GM04503 (cell line): ENCODE measurements at regions not wholly inside any gene's neighbourhood (a gene's known extent, or its start where the extent isn't known, plus 50 kb on each side); places are given as distances from the start of the nearest gene placed in this dataset.
"Not testable (repeated sequence)": the region's sequence is repeated elsewhere in the genome, so short reads cannot be mapped to it uniquely, and the experiment has no call there.

Experiments
- DNase-seq: peaks from one replicate; pipeline ENCODE4 v3.0.0-alpha.2; 2012; ENCODE audit warnings: low read depth

DNA sequence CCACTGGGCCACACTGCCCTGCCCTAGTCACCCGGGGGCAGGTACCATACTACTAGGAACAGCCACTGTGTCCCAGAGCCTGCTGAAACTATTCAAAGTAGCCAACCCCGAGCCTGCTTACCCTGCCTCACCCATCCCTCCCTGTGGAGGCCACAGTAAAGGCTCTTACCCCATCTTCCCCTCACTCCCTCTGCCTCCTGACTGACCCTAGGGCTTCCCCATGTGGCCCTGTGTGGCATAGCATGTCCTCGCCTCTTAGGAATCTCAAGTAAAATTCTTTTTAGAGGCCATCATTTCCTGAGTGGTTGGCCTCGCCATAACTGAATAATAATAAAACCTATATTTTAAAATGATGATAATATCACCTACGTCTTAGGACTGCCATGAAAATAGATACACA is 112.2 kb upstream of the SLC6A11 start:
- DNase-seq, result peak; percentile 11

DNA sequence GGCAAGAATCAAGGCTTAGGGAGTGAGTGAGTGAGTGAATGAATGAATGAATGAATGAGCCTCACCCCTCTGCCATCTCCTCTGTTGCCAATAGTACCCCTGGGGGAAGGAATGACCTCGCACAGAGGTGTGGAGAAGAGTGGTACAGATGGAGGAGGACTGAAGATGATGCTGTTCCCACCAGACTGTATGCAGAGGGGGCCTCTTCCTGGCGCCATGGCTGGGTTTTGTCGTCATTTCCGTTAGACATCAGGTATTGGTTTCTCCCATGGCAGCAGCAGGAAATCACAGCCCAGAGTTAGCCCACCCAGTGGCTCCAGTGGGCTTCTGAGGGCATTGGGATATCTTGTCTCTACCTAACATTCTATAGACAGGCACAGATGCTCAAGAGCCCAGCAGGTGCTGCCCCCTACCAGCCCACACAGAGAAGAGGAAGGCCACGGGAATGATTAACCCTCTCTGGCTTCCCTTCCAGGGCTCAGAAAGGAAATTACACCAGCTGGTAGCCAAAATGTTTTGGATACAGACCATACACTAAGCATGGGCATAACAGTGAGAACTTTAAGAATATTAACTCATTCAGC is 109.8 kb upstream of the SLC6A11 start:
- DNase-seq, result no peak

DNA sequence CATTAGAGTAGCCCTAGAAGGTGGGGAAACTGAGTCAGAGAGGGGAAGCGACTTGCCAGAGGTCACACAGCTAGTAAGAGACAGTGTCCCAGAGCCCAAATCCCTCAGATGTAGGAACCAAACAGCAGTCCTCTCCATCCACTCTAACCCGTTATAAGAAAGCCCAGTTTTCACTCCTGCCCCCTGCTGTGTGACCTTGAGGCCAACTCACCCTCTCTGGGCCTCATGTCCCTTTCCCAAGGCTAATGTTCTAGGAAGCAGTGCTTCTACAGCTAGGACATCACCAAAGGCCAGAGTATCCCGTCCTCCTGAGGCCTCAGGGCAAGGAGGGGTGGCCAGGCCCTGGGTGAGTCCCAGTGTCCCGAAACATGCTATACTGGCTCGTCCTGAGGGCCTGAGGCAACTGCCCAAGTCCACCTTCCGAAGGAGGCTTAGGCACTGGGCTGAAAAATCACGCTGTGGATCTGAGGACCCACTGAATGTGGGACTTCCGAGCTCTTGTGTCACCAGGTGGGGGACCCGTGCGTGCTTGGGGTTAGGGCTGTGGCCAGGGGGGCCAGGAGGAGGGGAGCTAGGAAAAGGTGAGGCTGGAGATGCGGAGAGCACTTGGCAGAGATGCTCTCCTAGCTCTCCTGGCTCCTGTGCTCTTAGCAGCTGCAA is 109.2 kb upstream of the SLC6A11 start:
- DNase-seq, result no peak

DNA sequence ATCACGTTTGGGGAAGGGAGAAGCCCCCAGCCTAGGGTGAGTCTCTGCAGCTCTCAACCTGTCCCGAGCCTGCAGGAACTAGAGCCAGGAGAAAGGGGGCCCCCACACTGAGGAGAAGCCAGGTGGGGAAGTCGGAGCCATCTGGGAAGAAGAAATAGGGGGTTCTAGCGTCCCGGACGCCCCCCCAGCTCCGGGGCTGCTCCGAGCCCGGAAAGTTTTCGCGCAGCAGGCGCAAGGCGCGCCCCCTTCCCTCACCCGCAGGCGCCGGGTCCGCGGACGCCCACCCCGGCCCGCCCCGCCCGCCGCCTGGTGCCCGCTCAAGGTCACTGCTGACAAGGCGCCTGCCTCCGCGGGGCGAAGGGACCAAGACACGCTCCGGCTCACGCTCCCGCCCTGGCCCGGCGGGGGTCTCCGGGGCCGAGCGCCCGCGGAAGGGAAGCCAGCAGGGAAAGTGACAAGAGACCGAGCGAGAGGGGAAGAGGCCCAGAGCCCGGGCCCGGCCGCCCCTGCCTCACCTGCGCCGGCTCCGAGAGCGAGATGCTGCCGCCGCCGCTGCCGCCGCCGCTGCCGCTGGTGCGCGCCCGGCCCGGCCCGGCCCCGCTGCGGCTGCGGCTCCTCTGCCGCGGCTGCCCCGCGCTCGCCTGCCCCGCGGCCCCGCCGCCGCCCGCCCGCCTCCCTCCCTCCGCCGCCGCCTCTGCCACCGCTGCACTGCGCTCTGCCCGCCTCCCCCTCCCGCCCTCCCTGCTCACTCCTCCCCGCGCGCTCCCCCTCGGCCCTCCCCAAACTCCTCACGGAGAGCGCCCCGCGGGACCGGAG is 108.4 kb upstream of the SLC6A11 start:
- no peak for DNase-seq

DNA sequence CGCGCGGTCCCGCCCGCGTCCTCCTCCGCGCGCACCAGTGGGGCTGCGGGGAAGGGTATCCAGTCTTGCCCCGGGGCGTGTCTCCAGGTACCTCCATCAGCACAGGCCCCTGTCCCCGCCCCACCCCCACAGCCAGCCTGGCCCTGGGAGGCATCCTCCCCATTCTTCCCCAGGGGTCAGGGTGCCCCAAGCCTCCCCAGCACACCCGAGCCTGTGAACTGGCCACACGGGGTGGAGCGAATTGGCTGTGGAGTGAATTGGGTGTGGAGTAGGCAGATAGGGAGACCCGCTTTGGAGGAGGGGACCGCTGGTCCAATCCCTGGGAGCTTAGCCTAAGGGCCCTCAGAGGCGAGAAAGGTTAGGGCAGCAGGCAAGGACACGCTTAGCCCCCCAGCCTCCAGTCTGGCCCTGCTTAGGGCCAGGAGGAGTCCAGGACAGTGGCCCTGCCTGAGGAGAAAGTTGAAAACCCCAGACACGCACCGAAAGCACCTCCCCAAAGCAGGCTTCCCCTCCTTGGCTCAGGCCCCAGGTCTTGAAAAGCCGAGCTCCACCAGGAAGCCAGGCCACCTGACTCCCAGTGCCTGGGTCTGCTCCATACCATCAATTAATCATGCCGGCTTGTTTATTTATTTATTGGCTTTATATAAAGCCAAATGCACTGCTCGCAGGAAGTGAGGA is 107.7 kb upstream of the SLC6A11 start:
- no peak for DNase-seq

DNA sequence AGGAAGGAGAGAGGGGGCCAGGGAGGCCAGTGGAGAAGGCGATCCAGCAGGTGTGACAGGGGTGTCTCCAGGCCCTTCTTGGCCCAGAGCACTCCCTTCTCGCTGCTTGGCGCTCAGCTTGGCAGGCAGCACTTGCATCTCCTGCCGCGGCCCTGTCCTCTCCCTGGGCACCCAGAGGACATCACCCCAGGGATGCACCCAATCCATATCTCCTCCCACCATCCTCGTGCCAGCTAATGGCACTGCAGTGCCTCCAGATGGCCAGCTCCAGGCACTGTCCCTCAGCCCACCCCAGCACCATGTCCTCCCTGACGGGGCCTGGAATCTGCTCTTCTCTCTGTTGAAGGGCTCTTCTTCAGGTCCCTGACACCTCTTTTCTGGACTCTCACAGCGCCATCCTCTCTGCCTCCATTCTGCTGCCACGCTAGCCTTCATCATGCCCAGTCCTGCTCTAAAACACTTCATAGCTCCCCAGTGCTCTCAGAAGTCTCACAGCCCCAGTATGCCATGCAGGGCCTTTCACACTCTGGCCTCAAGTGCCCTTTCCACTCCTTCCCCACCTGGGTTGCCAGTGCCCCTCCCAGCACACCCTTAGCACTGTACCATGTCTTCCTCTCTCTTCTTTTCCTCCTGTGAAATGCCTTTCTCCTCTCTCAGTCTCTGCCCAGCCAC is 106.8 kb upstream of the SLC6A11 start:
- DNase-seq, result no peak

DNA sequence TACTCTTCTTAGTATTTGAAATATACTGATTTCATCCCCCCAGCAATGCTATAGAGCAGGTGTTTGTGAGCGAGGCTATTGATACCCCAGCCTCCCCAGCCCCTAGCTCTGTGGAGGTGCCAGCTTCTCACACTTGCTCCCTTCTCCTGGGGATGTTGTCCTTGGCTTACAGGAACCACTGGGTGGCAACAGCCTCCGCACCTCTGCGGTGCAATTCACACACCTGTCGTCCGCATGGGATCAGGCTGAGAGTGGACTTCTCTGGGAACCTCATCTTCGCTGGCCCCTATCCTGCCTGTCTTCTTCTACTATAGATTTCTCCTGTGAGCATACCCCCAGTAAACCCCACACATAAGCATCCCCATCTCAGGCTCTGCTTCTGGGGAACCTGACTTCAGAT is 103.9 kb upstream of the SLC6A11 start:
- DNase-seq, result no peak

DNA sequence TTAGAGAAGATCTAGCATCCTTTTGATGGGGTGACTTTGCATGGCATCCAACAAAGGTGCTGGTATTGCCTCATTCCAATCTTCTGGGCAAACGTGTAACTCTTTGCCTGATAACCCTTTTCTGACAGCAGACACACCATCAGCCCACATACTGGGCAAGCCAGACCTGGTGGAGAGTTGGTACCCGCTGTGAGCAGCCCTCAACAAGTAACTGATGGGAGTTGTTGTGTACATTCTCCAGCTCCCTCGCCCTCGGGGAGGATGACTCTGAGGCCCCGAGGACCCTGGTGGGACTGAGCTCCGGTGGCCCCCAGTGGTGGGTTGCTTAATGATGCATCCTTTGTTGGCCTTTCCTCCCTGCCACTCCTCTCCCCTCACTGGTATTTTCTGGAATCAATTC is 102.4 kb upstream of the SLC6A11 start:
- no peak for DNase-seq

DNA sequence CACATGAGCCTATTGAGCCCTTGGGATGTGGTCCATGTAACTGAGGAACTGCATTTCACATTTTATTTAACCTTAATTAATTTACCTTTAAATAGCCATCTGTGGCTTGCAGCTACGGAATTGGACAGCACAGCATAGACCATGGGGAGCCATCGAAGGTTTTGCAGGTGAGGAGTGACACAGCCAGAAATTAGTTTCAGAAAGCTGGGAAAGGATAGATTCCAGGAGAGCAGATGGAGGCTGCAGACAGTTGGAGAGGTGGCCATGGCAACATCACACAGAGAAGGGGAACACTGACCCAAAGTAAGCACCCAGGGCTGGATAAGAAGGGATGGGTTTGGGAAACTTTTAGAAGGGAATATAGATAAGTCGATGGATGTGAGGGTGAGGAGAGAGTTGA is 100.1 kb upstream of the SLC6A11 start:
- DNase-seq, result no peak

DNA sequence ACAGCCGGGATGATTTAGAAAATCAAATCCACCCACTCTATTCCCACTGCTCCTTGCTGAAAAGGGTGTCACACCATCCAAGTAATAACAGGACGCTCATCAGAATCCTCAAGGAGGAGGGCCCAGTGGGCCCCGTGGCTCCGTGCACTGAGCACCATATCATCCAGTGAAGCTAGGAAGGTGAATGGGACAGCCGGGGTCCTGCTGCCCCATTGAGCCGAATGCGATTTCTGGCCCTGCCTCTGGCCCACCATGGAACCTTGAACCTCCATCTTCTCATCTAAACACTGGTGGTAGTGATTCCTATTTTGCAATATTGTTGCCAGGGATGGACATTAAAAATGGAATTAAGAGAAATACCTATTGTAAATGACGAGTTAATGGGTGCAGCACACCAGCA is 99.1 kb upstream of the SLC6A11 start:
- no peak for DNase-seq

DNA sequence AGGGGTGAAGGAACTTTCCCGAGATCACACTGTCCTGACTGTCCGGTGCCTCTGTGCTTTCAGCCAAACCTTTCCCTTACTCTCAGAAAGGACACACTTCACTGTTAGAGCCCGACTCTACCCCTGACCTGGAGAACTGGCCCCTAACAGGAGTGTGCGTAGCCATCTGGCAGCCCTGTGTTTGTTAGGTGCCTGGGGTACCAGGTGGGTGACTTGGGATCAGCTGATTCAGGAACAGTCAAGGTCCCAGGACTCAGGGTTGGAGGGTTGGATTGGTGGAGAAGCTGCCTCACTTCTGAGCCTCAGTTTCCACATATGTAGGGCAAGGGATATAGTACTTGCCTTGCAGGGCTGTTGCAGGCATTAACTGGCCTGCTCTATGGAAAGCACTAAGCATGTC is 98.3 kb upstream of the SLC6A11 start:
- no peak for DNase-seq

DNA sequence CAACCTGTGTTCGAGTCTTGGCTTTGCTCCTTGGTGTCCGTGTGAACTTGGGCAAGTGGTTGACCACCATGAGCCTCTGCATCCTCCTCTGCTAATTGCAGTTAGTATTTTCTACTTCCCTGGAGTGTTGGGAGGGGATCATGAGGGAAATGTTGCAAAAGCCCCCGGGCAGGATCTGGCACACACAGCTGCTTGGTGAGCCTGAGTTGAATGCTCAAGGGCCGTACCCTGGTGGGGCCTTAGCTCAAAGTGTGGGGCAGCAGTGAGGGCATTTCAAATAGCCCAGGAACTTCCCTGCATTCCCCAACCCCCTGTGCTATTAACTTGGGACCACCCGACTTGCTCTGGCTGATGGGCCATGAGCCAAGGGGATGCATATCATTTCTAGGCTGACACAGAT is 94.9 kb upstream of the SLC6A11 start:
- no peak for DNase-seq

DNA sequence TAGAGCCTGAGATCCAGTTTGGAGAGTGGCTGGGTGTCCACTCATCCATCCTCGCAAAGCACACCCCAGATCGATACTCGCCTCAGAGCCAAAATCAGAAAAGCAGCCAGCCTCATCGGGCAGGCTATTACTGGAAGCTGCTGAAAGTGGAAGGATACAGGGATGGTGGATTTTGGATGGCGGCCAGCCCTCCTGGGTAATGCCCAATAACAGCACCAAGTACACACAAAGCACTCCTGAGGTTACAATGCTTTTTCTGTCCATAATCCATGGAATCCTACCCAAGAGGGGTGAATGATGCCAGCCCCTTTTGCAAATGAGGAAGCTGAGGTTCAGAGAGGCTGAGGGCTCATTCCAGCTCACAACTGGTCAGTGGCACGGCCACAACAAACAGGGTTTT is 93.1 kb upstream of the SLC6A11 start:
- no peak for DNase-seq

DNA sequence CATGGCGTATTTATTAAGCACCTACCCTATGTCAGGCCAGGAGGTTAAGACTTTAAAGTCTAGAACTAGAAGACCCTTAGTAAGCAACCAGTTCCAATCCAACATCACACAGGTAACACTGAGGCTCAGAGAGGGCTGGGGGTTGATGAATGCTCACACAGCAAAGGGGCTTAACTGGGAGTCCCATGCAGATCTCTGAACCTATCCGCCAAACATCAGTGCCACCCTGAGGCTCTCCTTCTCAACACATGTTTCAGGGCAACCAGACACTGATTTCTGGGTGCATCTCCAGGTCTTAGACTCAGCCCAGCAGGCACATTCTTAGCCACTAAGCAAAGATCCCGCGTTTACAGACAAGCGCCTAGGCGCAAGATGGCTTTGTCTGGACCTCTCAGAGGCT is 92.0 kb upstream of the SLC6A11 start:
- DNase-seq, result no peak

DNA sequence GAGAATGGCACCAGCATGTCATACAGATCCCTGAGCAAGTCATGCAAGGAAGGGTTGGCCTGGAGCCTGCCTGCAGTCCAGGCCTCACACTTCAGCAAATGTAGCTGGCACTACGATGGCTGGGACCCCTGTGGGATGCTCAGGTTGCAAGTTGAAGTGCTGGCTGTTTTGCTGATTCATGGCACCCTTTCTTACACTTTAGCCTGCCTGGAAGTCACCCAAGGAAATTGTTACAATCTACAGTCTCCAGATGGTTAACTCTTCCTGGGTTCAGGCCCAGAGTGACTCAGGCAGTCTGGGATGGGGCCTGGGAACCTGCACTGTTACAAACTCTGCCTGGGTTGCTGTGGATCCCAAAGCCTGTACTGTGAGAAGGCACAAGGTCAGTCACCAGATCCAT is 91.0 kb upstream of the SLC6A11 start:
- peak; percentile 5 for DNase-seq

DNA sequence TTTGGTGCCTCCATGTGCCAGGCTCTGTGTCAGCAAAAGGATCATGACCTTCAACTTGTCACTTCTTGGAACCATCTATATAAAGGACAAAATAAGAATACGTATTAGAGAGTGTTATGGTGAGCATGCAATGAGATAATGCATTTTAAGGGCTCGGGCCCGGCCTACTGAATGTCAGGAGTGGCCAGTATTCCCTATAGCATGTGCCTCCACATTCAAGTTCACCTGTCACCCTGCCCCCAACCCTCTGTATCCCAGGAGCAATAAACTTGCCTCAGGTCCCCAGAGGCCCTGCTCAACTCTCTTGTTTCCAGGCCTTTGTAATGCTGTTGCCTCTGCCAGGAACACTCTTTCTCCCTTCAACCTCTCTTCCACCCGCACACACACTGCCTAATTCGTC is 90.2 kb upstream of the SLC6A11 start:
- no peak for DNase-seq

DNA sequence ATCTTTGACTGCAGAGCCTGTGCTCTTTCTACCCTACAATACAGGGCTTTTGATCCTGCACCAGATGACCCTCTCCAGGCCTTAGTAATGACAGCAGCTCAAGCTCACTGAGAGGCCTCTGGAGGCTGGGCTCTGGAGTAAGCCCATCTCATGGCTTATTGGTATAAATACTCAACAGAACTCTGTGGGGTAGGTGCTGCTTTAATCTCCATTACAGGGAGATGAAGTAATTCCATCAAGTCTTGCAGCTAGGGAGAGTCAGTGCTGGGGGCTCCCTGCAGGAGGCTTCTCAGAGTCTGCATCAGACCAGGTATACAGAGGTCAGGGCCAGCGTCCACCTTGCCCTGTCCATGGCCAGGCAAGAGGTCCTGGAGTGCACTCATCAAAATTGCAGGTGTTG is 89.2 kb upstream of the SLC6A11 start:
- DNase-seq, result no peak

DNA sequence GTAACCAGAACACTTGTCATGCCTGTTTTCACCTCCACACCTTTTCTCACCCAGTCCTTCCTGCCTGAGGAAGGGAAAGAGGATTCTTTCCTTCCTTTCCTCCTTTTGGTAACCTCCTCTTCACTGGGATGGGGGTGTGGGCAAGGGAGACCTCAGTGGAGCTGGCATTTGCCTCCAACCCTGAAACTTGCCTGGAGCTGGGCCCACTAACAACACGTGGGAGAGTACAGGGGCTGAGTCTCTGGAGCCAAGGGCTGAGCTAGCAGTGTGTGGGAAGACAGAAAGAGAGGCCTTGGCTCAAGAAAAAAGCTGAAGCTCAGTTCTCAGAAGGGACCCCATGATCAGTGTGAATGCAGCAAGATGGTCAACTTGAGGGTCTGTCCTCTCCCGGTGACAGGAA is 86.6 kb upstream of the SLC6A11 start:
- no peak for DNase-seq

DNA sequence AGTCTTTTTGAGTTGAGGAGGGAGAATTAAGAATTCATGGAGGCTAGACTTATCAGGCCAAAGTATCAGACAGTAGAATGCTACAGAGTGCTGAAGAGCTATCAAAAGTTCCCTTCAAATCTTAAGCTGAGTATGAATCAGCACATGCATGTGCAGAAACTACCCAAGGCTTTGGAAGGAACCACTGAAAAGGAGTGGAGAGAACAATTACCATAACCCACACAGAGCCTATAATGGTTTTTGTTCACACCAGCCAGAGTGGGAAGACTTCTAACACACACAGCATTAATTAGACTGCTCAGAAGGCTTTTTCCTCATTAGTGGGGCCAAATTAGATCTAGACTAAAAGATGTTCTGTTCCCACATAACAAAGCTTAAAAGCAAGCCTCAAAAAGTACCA is 83.7 kb upstream of the SLC6A11 start:
- DNase-seq, result no peak

DNA sequence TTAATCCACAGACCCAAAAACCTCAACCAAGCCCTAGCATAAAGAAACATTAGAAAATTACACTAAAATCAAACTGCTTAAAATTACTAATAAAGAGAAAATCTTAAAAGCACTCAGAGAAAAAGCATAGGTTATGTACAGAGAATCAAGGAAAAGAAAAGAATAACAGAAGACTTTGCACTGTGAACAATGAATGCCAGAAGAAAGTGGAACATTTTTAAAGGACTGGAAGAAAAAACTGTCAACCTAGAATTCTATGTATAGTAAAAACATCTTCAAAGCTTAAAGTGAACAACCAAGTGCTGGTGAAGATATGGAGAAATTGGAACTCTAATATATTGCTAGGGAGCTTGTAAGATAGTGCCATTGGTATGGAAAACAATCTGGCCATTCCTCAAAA is 82.7 kb upstream of the SLC6A11 start:
- no peak for DNase-seq

DNA sequence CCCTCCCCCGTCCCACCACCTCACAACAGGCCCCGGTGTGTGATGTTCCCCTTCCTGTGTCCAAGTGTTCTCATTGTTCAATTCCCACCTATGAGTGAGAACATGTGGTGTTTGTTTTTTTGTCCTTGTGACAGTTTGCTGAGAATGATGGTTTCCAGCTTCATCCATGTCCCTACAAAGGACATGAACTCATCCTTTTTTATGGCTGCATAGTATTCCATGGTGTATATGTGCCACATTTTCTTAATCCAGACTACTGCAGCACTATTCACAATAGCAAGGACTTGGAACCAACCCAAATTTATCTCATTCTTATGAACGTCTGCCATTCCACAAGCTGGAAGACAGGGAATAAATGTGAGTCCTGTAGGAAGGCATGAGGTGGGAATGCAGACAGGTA is 79.6 kb upstream of the SLC6A11 start:
- not testable (repeated sequence) for DNase-seq

DNA sequence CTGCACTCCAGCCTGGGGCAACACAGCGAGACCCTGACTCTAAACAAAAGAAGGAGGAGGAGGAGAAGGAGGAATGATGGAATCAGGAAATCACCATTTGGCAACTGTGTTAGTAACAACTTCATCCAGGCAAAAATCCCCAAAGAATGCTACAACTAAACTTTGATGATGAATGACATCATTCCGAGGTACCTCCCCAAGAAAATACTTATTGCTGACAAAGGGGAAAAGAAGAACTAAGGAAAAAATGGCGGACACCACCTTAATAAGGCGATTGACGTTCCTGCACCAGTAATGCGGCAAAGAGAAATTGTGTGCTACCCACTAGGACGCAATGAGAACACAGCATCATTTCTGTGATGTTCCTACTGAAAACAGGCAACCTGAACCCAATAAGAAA is 78.2 kb upstream of the SLC6A11 start:
- DNase-seq, result no peak
